BJ (cell line): ENCODE measurements at regions not wholly inside any gene's neighbourhood (a gene's known extent, or its start where the extent isn't known, plus 50 kb on each side); places are given as distances from the start of the nearest gene placed in this dataset.
"Not testable (repeated sequence)": the region's sequence is repeated elsewhere in the genome, so short reads cannot be mapped to it uniquely, and the experiment has no call there.

Experiments used
- CTCF ChIA-PET: fragments of 350-600 bp; formaldehyde crosslinking; extraction: SDS; loops from one replicate; lab custom pipeline; 2021; ENCODE audit warnings: antibody characterized with exemption, inconsistent platforms; lab: Yijun Ruan, JAX
- POLR2A ChIA-PET: fragments of 300-600 bp; sonication (Branson Sonifier 250); formaldehyde crosslinking; extraction: SDS; loops from one replicate; lab custom pipeline; 2021; ENCODE audit warnings: antibody characterized with exemption; lab: Charles Lee
- DNase-seq: peaks from one replicate; pipeline ENCODE4 v3.0.0-alpha.2; 2011; ENCODE audit warnings: low read depth
- H3K27me3 ChIP-seq: 2 replicates; pipeline ENCODE4 v1.6.0; 2011; ENCODE audit warnings: low read length; ENCODE audit not compliant: control insufficient read depth, insufficient read depth
- H3K36me3 ChIP-seq: 2 replicates; pipeline ENCODE4 v1.5.1; 2011; ENCODE audit warnings: low read length; ENCODE audit not compliant: control insufficient read depth, insufficient read depth
- H3K4me3 ChIP-seq: 2 replicates; pipeline ENCODE4 v1.5.1; 2011; ENCODE audit warnings: low read depth, mild to moderate bottlenecking, control low read depth, low read length
- TF ChIP-seq, protein P1 (sequence below): IDR thresholded peaks from 2 replicates; pipeline ENCODE4 v1.5.1; 2011; ENCODE audit warnings: low read depth, mild to moderate bottlenecking, control low read depth, inconsistent platforms, low read length, moderate library complexity; ENCODE audit not compliant: insufficient read depth

DNA sequence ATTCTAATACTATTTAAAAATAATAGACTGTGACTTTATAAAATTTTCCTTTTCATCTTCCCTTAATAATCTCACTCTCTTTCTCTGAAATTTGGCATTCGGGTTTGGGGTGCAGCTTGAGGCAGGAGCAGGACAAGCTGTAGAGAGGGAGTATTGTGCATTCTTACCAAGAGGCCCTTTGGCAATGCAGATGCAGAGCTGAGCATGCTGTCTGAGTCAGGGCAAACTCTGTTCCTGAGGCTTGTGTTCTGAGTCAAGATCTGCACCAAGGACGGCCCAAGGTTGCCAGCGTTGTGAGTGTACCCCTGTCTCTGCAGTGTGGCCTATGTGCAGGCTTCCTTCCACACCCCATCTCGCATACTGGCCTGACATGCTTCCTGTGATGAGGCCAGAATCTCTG lies 343.8 kb upstream of the FRG2C start:
- CTCF ChIA-PET = no interaction called here

DNA sequence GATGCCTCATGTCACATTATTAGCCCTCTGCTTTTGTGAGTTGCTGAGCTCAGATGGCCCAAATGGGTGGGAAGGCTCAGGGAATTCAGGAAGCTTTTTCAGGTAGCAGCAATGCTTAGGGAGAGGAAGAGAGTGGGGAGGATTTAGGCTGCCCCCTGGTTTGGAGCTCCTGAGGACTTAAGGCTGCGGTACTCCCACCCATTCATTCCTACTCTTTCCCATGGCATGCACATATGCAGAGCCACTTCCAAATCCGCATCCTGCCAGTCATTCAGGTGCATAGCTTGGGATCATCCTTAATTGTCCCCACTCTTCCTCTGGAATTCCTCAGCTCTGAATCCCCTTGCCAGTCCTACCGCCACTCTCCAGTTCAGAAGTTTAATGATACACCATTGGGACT lies 343.1 kb upstream of the FRG2C start:
- TF ChIP-seq, protein P1, sequence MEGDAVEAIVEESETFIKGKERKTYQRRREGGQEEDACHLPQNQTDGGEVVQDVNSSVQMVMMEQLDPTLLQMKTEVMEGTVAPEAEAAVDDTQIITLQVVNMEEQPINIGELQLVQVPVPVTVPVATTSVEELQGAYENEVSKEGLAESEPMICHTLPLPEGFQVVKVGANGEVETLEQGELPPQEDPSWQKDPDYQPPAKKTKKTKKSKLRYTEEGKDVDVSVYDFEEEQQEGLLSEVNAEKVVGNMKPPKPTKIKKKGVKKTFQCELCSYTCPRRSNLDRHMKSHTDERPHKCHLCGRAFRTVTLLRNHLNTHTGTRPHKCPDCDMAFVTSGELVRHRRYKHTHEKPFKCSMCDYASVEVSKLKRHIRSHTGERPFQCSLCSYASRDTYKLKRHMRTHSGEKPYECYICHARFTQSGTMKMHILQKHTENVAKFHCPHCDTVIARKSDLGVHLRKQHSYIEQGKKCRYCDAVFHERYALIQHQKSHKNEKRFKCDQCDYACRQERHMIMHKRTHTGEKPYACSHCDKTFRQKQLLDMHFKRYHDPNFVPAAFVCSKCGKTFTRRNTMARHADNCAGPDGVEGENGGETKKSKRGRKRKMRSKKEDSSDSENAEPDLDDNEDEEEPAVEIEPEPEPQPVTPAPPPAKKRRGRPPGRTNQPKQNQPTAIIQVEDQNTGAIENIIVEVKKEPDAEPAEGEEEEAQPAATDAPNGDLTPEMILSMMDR = no peak
- no peaks in the 10 kb centered on the region for H3K36me3 ChIP-seq
- no peaks in the 10 kb centered on the region; the same call in none of the 2 replicates for H3K27me3 ChIP-seq
- H3K4me3 ChIP-seq = no peak overlapping the region
- DNase-seq = no peak
- POLR2A ChIA-PET = no interaction called here
- CTCF ChIA-PET = no interaction called here

More for the DNA sequence above, 343.8 kb upstream of the FRG2C start:
- Histone ChIP-seq H3K36me3 (no peaks in the 10 kb centered on the region), H3K27me3 (no peaks in the 10 kb centered on the region; the same call in none of the 2 replicates), H3K4me3 (no peak overlapping the region)
- POLR2A ChIA-PET = interaction anchor here (0.6 kb wide), 1 partner anchor 84 kb away, joined by 3 read pairs; no protein-coding TSS in a partner anchor
- TF ChIP-seq, protein P1 = no peak
- no peak for DNase-seq

DNA sequence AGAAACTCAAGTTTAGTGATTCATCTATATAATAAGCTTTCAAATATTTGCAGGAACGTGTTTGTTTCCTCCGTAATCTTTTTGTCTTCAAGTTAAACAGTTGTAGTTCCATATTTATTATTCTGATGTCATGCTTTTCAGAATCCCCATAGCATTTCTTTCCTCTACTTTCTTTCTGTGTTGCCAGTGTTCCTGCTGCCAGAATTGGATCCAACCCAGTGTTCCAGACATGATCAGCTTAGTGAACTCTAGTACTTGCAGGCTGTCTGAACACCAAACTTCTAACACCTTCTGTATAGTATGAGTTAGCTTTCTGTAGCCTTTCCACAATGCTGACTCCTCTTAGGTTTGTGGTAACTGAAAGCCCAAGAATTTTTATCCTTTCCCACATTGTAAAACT lies 340.2 kb upstream of the FRG2C start:
- DNase-seq, H3K4me3 ChIP-seq, H3K27me3 ChIP-seq, H3K36me3 ChIP-seq, POLR2A ChIA-PET: not testable (repeated sequence)
- CTCF ChIA-PET = interaction anchor here (0.8 kb wide), 1 partner anchor 17 kb away, joined by 3 read pairs; no protein-coding TSS in a partner anchor

GRCh38 chr3:75325716-75326115 lies 338.4 kb upstream of the FRG2C start:
- TF ChIP-seq, protein P1 = no peak
- Histone ChIP-seq H3K4me3 (no peak overlapping the region), H3K36me3 (no peaks in the 10 kb centered on the region), H3K27me3 (no peaks in the 10 kb centered on the region; the same call in 1 of the 2 replicates)
- POLR2A ChIA-PET = no interaction called here
- CTCF ChIA-PET = no interaction called here
- no peak for DNase-seq

GRCh38 chr3:75327453-75327852 lies 336.7 kb upstream of the FRG2C start:
- TF ChIP-seq, protein P1 = no peak
- no peak overlapping the region for H3K4me3 ChIP-seq
- no peak for DNase-seq
- no peaks in the 10 kb centered on the region for H3K36me3 ChIP-seq
- POLR2A ChIA-PET = no interaction called here
- CTCF ChIA-PET = no interaction called here
- H3K27me3 ChIP-seq = no peaks in the 10 kb centered on the region

DNA sequence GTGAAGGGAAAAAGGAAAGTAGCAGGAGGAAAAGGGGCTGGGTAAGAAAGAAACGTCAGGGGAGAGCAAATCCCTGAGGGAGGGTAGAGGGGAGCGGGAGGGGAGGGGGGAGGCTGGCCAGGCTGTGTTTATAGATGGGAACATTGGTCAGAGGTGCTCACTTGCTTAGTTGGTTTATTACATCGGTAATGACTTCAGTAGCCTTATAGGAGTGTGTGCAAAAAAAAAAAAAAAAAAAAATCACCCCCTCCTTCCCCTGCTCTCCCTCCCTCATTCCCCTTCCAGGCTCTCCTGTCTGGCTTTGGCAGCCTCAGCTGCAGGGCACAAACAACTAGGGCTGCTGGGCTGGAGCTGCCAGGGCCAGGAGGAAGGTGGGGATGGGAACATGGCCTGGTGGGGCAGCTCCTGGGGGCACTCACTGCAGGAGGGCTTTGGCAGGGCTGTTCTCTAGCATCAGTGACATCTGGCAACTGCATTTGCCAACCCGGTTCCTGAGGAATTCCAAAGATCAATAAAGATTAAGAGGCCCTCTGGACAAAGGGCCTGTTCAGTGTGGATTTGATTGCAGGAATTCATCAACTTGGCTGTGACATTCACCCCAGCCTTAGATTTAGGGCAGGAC lies 334.5 kb upstream of the FRG2C start:
- CTCF ChIA-PET = no interaction called here

DNA sequence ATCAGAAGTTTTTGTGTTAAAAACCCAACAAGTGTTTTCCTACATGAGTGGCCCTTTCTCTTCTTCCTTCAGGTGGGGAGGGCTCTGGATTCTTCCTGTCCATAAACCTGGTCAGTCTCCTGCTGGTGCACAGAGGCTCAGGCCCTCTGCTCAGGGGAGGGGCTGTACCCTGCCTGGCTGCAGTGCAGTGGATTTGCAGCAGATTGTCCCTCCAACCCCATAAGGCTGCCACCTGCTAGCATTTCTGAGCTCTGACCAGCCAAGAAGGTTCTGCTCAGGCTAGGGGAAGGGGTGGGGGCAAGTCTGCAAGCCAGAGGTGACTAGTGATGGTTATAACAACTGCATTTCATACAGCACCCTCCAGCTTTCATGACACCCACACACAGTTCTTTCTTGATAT lies 333.7 kb upstream of the FRG2C start:
- DNase-seq, POLR2A ChIA-PET, H3K4me3 ChIP-seq, H3K36me3 ChIP-seq, H3K27me3 ChIP-seq, CTCF ChIA-PET: not testable (repeated sequence)

More for the DNA sequence above, 334.5 kb upstream of the FRG2C start:
- Histone ChIP-seq H3K36me3 (no peaks in the 10 kb centered on the region), H3K27me3 (no peaks in the 10 kb centered on the region), H3K4me3 (no peak overlapping the region)
- DNase-seq = no peak
- TF ChIP-seq, protein P1 = no peak
- POLR2A ChIA-PET = no interaction called here

- POLR2A ChIA-PET = not testable (repeated sequence)
These were observed 332.0 kb upstream of the FRG2C start for GRCh38 chr3:75332090-75332489.

More at GRCh38 chr3:75332090-75332489, 332.0 kb upstream of the FRG2C start:
- CTCF ChIA-PET, H3K36me3 ChIP-seq, DNase-seq, H3K27me3 ChIP-seq, H3K4me3 ChIP-seq: not testable (repeated sequence)
